ENCODE measurements at regions not wholly inside any gene's neighbourhood (a gene's known extent, or its start where the extent isn't known, plus 50 kb on each side); places are given as distances from the start of the nearest gene placed in this dataset.
"Not testable (repeated sequence)": the region's sequence is repeated elsewhere in the genome, so short reads cannot be mapped to it uniquely, and the experiment has no call there.

- no peak for DNase-seq (ENCODE audit: low read depth in 2 of 2)
Observed at GRCh38 chr1:106406114-106406513, 650.4 kb upstream of the PRMT6 start.

GRCh38 chr1:106412321-106412720 lies 644.2 kb upstream of the PRMT6 start:
- DNase-seq (ENCODE audit: low read depth in 2 of 2): not testable (repeated sequence)

- no peak for DNase-seq (ENCODE audit: low read depth in 2 of 2)
Observed at GRCh38 chr1:106435269-106435668, 621.2 kb upstream of the PRMT6 start.

GRCh38 chr1:106439475-106439874 lies 617.0 kb upstream of the PRMT6 start:
- no peak for DNase-seq (ENCODE audit: low read depth in 2 of 2)

DNA sequence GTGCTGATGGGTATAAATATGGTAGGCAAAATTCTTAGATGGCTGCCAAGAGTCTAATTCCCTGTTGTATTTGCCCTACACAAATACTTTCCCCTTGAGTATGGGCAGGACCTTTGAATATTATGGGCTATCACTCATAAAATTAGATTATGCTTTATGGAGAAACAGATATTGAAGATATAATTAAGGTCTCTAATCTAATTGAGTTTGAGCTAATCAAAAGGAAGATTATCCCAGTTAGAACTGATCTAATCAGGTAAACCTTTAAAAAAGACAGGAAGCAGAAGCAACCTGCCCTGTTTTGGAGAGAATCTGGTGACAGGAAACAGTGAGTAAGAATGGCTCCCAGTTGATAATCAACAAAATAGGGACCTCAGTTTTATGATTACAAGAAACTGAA lies 609.0 kb upstream of the PRMT6 start:
- DNase-seq (ENCODE audit: low read depth in 2 of 2): no peak

GRCh38 chr1:106456832-106457231 lies 599.6 kb upstream of the PRMT6 start:
- no peak for DNase-seq (ENCODE audit: low read depth in 2 of 2)

DNA sequence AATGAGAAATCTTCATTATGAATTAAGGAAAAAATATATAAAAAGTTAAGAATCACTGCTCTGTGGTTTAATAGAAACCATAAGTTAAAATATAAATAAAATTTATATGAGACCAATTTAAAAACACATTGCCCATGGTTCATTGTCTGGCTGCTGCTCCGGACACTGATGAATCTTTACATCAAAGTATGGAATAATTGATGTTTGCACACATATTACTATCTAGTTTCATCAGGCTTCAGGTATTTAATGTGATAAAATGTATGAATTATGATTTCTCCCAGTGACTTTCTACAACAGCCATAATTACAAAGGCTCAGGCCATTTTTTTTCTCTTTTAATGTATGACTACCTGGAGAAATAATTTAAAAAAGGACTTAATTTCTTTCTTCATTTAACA lies 599.1 kb upstream of the PRMT6 start:
- no peak for DNase-seq (ENCODE audit: low read depth in 2 of 2)

DNA sequence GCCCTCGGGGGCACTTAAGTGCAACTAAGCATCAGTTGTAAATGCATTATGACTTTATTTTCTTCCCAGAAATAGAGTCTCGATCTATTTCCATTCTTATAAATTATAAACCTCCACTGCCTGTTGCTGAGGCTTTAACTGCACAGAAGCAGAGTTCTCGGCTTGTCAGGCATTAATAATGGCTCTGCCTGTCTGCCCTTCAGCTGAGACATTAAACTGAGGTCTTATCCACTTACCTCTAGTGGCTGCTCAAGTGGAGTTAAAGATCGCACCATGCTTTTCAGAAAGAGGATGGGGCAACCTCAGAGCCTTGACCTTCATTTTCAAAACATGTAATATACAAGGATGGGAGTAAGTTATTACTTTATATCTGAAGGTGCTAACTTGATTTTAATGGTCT lies 597.6 kb upstream of the PRMT6 start:
- DNase-seq (ENCODE audit: low read depth in 2 of 2): no peak

DNA sequence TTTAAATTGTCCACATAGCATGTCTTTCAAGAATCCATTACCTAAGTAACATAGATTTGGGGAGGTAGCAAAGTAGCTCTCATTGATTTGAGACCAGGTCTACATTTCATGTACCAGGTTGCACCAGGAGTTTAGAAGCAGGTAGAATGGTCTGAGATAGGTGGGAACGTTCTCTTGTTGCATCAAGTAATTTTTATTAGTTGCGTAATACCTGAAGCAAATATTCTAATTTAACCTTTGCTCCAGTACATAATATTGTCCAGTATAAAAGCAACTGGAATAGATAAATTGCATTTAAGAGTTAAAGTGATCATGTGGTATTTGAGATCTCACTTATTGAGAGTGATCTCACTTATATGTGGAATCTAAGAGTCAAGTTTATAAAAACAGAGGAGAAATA lies 597.1 kb upstream of the PRMT6 start:
- no peak for DNase-seq (ENCODE audit: low read depth in 2 of 2)

DNA sequence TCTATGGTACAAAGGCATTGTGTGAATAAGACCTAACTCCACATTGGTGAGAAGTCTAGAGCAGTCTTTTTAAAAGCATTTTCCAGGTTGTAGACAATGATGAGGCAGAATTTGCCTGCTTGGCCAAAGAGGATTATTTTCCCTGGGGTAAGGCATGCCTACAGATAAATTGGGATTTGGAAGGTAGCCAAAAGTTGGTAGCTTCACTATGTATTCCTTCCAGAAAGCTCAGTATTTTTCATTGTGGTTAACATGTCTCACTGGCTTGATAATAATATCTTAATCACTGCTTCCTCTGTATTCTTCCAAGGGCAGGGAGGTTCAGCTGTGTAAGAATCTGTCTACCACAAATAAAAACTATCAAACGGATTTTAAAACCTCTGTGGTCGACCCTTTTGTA lies 590.8 kb upstream of the PRMT6 start:
- no peak for DNase-seq (ENCODE audit: low read depth in 2 of 2)

DNA sequence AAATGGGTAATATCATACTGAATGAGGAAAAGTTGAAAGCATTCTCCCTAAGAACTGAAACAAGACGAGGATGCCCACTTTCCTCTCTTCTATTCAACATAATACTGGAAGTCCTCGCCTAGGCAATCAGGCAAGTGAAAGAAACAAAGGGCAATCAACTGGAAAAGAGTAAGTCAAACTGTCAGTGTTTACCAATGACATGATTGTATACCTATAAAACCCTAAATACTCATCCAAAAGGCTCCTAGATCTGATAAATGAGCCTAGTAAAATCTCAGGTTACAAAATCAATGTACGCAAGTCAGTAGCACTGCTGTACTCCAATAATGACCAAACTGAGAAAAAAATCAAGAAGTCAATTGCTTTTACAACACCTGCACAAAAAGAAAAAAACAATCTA lies 575.8 kb upstream of the PRMT6 start:
- no peak for DNase-seq (ENCODE audit: low read depth in 2 of 2)

- DNase-seq (ENCODE audit: low read depth in 2 of 2): no peak
Observed at GRCh38 chr1:106492880-106493279, 563.6 kb upstream of the PRMT6 start.

DNA sequence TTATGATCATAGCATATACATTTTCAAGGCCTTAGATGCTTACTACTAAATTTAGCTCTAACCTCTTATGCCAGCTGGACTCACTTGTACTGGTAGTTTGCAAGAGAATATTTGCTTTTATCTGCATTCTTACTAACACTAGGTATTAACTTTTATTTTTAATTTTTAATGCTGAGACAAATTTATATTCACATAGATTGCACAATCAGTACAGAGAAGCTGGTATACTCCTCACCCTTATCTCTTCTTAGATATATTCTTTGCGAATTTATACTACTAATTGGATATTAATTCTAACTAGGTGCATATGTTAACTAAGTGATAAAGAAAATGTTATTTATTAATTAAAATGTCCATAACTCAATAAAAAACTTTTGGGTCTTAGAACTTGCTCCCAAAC lies 561.8 kb upstream of the PRMT6 start:
- DNase-seq (ENCODE audit: low read depth in 2 of 2): no peak

DNA sequence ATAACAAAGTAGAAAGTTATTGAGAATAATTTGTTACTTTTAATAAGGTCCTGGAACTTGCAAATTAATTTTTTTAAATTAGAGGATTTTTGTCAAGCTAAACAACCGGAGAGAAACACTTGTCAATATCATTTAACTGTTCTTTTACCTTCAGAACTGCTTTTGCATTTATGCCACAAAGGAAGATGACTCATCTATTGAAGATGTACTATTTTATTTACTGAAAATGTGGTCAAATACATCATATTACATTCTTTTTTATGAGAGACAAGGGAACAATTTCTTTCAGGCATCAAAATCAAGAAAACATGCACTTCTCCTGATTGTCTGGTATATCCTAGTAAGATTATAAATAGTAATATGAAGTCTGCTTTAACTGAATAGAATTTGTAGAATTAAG lies 558.2 kb upstream of the PRMT6 start:
- DNase-seq (ENCODE audit: low read depth in 2 of 2): no peak

DNA sequence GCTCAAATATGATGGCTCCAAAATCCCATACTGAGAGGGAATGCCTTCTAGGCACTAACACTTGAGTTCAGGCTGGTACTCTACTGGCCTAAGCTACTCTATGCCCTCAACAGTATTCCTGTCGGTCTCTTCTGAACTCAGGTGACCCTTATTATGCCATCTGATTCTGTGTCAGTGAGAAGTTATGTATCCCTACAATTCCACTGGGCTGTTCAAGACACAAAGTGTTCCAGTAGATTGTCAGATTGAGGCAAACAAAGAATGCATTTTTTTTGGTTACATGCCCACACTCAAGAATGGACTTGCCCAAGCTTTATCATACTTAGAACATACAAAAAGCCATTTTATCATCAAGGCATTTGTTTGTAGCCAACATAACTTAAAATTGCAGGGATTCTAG lies 553.8 kb upstream of the PRMT6 start:
- no peak for DNase-seq (ENCODE audit: low read depth in 2 of 2)

DNA sequence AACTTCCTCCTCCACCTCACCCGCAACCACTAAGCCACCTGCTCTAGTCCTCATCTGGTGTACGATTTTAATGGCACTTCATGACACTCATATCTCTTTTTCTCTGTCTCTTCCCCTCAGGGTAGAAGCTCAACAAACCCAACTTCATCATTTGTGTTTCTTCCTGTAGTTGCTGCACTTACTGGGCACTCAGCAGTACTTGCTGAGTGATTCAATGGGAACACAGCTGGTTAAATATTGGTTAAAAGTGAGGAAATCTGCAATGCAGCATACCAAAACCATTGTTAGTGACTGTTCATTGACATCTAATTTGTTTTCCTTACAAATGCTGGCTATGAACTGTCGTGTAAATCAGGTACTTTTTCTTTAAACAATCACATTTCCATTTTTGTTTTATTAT lies 541.1 kb upstream of the PRMT6 start:
- DNase-seq (ENCODE audit: low read depth in 2 of 2): no peak

DNA sequence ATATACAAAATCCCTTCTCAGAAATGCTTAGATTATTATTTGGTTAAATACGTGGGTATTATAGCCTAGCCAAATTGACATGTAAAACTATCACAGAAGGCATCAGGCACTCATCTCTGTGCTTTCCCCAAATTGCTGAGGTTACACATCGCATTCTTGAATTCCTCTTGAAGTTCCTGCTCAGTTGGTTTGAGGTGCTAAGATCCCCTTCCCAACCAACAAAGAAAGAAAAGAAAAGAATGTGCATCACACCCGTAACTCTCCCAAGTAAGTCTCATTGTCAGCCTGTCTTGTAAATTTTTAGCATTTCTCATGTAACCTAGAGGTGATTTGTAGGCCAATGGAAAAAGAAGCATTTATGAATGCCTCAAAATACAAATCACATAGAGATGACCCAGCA lies 539.2 kb upstream of the PRMT6 start:
- no peak for DNase-seq (ENCODE audit: low read depth in 2 of 2)

DNA sequence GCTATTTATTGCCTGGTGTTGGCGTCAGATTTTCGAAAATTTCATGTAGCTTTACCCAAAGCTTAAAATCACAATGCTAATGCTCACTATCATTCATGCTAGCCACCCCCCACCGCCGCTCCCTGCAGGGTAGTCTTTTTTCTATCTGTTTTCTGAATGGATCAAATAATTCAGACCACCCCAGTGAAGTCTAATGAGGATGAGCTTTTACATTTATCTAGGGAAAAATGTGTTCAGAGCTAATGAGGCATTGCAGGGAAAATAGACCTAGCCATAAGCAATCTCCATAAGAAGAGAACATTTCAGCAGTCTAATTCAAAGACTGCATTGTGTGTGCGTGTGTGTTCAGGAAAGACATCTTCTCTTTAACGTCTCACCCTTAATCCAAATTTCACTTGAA lies 533.0 kb upstream of the PRMT6 start:
- DNase-seq (ENCODE audit: low read depth in 2 of 2): no peak

- DNase-seq (ENCODE audit: low read depth in 2 of 2): no peak
Observed at GRCh38 chr1:106524631-106525030, 531.8 kb upstream of the PRMT6 start.

DNA sequence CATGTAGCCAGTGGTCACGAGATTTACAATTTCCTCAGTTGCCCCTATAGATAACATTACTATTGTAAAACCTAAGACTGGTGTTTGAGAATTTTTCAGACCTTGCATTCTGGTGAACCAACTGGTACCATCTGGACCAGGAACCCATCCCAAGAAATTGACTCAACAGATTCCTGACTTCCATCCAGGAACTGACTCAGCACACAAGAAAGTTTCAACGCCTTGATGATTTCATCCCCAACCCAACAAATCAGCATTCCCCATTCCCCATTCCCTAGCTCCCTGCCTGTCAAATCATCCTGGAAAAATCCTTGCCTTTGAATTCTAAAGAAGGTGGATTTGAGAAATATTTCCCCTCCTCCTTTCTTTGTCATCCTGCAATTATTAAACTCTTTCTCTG lies 529.8 kb upstream of the PRMT6 start:
- no peak for DNase-seq (ENCODE audit: low read depth in 2 of 2)

DNA sequence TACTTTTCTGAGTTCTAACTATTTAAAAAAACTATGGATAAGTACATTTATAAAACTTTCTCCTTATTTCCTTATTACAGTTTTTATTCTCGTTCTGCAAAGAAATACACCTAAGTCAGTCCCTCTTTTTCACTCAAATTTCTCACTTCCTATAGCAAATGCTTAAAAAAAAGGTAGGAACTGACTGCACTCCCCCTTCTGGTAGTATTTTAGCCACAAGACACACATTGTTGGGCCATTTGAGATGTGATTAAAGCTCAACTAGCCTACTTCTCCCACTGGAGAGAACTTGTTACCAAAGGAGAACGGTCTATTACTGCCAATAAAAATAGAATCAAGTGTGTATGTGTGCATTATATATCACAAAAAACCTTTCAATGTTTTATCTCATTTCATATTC lies 521.9 kb upstream of the PRMT6 start:
- DNase-seq (ENCODE audit: low read depth in 2 of 2): no peak

DNA sequence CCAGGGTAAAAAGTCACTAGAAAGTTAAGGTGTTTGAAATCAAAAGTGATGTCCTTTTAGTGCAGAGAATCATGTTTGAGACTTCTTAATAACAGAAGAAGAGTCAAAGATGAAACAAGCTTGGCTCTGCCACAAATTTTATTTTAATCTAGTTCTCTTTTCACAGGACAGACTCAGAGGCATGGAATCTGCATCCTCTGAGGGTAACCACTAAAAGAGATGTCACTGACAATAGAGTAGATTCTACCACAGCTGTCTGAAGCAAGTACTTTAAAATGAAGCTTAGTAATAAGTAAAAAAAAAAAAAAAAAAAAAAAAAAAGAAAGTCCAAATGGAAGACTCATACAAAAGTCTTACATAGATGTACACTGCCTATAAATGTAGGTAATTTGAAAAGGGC lies 519.7 kb upstream of the PRMT6 start:
- no peak for DNase-seq (ENCODE audit: low read depth in 2 of 2)

DNA sequence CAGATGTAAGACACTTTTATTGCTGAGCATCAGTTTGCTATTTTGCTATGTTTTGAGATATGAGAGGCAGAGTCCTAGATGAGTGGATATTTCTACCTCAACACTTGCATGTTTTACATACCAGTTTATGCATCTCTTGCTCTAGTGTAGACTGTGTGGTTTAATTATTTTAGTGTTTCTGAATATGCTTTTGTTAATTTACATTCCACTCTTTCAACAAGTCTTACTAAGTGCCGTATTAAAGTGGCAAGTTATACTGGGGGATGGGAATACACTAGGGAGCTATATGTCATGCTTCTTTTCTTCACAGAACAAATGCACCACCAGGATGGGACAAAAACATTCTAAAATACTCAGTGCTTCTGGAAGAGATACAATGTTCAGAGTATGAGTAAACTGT lies 507.7 kb upstream of the PRMT6 start:
- DNase-seq (ENCODE audit: low read depth in 2 of 2): no peak

DNA sequence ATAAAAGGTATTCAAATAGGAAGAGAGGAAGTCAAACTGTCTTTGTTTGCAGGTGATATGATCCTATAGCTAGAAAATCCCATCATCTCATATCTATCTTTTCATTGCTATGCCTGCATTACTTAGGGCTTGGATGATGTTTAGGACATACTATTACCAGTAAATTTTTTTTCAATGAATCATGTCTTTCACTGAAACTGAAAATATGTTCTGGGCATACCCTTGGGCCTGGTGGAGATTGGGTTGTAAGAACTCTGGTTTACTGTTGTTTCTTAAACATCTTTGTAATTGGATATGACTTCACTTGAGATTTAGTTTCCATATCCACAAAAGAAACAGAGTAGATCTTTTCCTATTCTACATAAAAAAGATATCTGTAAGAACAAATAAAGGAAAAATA lies 502.2 kb upstream of the PRMT6 start:
- no peak for DNase-seq (ENCODE audit: low read depth in 2 of 2)

GRCh38 chr1:106555571-106555970 lies 500.9 kb upstream of the PRMT6 start:
- DNase-seq (ENCODE audit: low read depth in 2 of 2): no peak
